Calu3 (cell line): ENCODE measurements at regions not wholly inside any gene's neighbourhood (a gene's known extent, or its start where the extent isn't known, plus 50 kb on each side); places are given as distances from the start of the nearest gene placed in this dataset.

Experiments
- BruUV-seq: library from RNA; stranded (reverse); fragments of 400-500 nt; replicated peaks from 2 replicates; lab custom pipeline; 2021; lab: Mats Ljungman, UMichigan
- CTCF ChIA-PET: fragments of 300-600 bp; sonication (Branson Sonifier 250); formaldehyde crosslinking; loops from one replicate; lab custom pipeline; 2022; ENCODE audit warnings: antibody characterized with exemption; lab: Charles Lee
- DNase-seq: peaks from one replicate; pipeline ENCODE4 v3.0.0; 2022
- H3K27ac Mint-ChIP-seq: one replicate; pipeline ENCODE4 v1.8.0; 2022; ENCODE audit warnings: mixed read lengths; ENCODE audit not compliant: unreplicated experiment
- H3K27me3 Mint-ChIP-seq: one replicate; pipeline ENCODE4 v1.8.0; 2022; ENCODE audit warnings: mixed read lengths; ENCODE audit not compliant: unreplicated experiment
- H3K36me3 Mint-ChIP-seq: one replicate; pipeline ENCODE4 v1.8.0; 2022; ENCODE audit warnings: mild to moderate bottlenecking, moderate library complexity, mixed read lengths; ENCODE audit not compliant: insufficient read depth, unreplicated experiment
- H3K4me1 Mint-ChIP-seq: one replicate; pipeline ENCODE4 v1.8.0; 2022; ENCODE audit warnings: mild to moderate bottlenecking, low read depth, mixed read lengths; ENCODE audit not compliant: unreplicated experiment
- H3K4me3 Mint-ChIP-seq: one replicate; pipeline ENCODE4 v1.8.0; 2022; ENCODE audit warnings: mild to moderate bottlenecking, low read depth, moderate library complexity, mixed read lengths; ENCODE audit not compliant: unreplicated experiment
- H3K9me3 Mint-ChIP-seq: one replicate; pipeline ENCODE4 v1.8.0; 2022; ENCODE audit warnings: low read depth, mixed read lengths; ENCODE audit not compliant: unreplicated experiment
- intact Hi-C: fragments of 100-400 bp; cut with micrococcal nuclease; formaldehyde crosslinking; loops from one replicate; pipeline ENCODE4 v1.10.0; 2022; ENCODE audit not compliant: unreplicated experiment
- TF ChIP-seq, protein P1 (sequence below): fragments of 200-600 bp; IDR thresholded peaks from one replicate; pipeline ENCODE4 v1.8.0; 2022; ENCODE audit warnings: antibody characterized with exemption; ENCODE audit not compliant: unreplicated experiment

DNA sequence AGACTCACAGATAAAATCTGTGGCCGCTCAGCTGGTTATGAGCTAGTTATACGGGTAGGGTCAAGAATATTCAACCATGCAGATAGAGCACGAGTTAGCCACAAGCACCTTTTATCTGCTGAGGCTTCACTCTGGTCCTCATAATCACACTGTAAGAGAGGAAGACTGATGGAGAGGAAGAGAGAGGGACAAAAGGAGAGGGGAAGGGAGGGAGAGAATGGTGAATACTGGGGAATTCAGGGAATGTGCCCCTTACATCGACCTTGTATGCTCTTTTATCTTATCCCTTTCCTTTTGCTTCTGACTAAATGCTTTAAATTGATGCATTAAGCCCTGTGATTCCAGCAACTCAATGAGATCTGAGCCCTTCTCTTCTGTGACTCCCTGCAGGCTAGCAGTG is 333.1 kb downstream of the DSEL start:
- H3K4me3 Mint-ChIP-seq, result no peak overlapping the region
- no TSS peak for BruUV-seq
- H3K9me3 Mint-ChIP-seq, result no peaks in the 10 kb centered on the region
- no peak for DNase-seq
- no peaks in the 10 kb centered on the region for H3K36me3 Mint-ChIP-seq
- no peaks in the 10 kb centered on the region for H3K4me1 Mint-ChIP-seq
- H3K27ac Mint-ChIP-seq, result no peak overlapping the region
- CTCF ChIA-PET, result no interaction called here
- H3K27me3 Mint-ChIP-seq, result no peaks in the 10 kb centered on the region
- TF ChIP-seq, protein P1, sequence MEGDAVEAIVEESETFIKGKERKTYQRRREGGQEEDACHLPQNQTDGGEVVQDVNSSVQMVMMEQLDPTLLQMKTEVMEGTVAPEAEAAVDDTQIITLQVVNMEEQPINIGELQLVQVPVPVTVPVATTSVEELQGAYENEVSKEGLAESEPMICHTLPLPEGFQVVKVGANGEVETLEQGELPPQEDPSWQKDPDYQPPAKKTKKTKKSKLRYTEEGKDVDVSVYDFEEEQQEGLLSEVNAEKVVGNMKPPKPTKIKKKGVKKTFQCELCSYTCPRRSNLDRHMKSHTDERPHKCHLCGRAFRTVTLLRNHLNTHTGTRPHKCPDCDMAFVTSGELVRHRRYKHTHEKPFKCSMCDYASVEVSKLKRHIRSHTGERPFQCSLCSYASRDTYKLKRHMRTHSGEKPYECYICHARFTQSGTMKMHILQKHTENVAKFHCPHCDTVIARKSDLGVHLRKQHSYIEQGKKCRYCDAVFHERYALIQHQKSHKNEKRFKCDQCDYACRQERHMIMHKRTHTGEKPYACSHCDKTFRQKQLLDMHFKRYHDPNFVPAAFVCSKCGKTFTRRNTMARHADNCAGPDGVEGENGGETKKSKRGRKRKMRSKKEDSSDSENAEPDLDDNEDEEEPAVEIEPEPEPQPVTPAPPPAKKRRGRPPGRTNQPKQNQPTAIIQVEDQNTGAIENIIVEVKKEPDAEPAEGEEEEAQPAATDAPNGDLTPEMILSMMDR, result no peak
- intact Hi-C loops, result no loop called here

DNA sequence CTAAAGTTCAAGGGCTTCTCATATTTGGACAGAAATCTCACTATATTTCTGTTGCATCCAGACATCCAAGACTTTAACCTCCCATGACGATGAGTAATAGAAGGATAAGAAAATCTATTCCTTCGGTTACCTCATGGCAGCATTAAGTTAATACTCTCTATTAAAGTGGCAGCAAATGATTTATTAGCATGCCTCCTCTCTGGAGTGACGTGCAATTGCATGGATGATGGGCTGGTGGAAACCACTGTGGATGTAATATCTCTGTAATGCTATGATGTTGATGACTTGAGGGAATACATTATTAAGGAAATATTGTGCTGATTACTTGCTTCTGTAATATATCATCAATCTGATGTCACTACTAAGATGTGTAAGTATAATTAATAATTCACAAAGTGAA is 336.8 kb downstream of the DSEL start:
- no peaks in the 10 kb centered on the region for H3K9me3 Mint-ChIP-seq
- H3K27ac Mint-ChIP-seq, result no peak overlapping the region
- no peak for DNase-seq
- H3K4me1 Mint-ChIP-seq, result no peaks in the 10 kb centered on the region
- TF ChIP-seq, protein P1, result no peak
- intact Hi-C loops, result no loop called here
- no peak overlapping the region for H3K4me3 Mint-ChIP-seq
- no peaks in the 10 kb centered on the region for H3K27me3 Mint-ChIP-seq
- CTCF ChIA-PET, result no interaction called here
- H3K36me3 Mint-ChIP-seq, result no peaks in the 10 kb centered on the region
- BruUV-seq, result no TSS peak

DNA sequence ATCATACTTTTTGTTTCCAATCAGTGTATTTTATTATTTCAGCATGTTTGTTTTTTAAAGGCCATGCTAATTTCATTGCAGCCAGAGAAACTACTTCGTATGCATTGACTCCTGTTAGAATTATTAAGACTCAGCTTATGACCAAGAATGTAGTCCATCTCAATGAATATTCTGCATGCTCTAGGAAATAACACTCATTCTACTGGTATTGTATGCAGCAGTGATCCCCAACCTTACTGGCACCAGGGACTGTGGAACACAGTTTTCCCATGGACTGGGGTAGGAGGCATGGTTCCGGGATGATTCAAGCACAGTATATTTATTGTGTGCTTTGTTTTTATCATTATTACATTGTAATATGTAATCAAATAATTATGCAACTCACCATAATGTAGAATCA is 356.9 kb downstream of the DSEL start:
- Mint-ChIP-seq H3K27ac (no peak overlapping the region), H3K4me1 (no peaks in the 10 kb centered on the region), H3K4me3 (no peak overlapping the region), H3K36me3 (no peaks in the 10 kb centered on the region), H3K9me3 (no peaks in the 10 kb centered on the region), H3K27me3 (no peaks in the 10 kb centered on the region)
- CTCF ChIA-PET, result no interaction called here
- TF ChIP-seq, protein P1, result no peak
- intact Hi-C loops, result no loop called here
- no peak for DNase-seq
- no TSS peak for BruUV-seq

DNA sequence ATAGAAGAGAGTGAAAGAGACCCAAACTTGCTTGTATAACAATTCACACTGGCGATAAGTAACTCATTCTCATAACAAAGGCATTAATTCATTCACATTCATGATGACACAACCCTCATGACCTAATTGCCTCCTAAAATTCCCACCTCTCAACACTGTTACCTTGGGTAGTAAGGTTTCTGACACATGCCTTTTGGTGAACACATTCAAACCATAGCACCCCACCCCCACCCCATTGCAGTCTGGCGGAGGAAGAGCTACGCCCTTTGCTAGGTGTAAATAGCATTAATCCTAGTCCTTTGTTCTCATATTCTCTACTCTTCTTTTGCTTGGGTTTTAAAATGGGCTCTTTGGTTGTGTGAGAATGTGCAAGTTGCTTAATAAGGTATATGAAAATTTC is 361.5 kb downstream of the DSEL start:
- H3K9me3 Mint-ChIP-seq, result no peaks in the 10 kb centered on the region
- no TSS peak for BruUV-seq
- CTCF ChIA-PET, result interaction anchor here (0.7 kb wide), 1 partner anchor 737 kb away, joined by 3 read pairs; no protein-coding TSS in a partner anchor
- no peak overlapping the region for H3K4me3 Mint-ChIP-seq
- no peaks in the 10 kb centered on the region for H3K27me3 Mint-ChIP-seq
- no peak for DNase-seq
- H3K4me1 Mint-ChIP-seq, result no peaks in the 10 kb centered on the region
- no peaks in the 10 kb centered on the region for H3K36me3 Mint-ChIP-seq
- no peak overlapping the region for H3K27ac Mint-ChIP-seq
- intact Hi-C loops, result no loop called here
- TF ChIP-seq, protein P1, result no peak
